ENCODE measurements at regions not wholly inside any gene's neighbourhood (a gene's known extent, or its start where the extent isn't known, plus 50 kb on each side); places are given as distances from the start of the nearest gene placed in this dataset.

DNA sequence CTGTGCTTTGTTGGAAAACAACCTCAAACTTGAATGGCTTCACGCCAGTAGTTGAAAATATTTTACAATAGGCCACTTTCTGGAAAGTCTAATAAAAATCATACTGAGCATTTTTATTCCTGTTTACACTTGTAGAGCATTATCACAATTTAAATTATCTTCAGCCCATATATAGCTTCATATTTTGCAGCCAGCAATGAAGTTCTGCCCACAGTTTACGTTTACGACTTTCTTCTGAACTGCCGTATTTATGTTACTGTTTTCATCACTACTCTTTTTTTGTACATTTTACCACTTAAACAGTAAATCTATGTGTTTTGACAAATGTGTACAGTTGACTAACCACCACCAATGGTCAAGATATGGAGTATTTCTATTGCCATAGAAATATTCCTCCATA lies 86.2 kb downstream of the COPS8 start:
- TF ChIP-seq, protein P1, sequence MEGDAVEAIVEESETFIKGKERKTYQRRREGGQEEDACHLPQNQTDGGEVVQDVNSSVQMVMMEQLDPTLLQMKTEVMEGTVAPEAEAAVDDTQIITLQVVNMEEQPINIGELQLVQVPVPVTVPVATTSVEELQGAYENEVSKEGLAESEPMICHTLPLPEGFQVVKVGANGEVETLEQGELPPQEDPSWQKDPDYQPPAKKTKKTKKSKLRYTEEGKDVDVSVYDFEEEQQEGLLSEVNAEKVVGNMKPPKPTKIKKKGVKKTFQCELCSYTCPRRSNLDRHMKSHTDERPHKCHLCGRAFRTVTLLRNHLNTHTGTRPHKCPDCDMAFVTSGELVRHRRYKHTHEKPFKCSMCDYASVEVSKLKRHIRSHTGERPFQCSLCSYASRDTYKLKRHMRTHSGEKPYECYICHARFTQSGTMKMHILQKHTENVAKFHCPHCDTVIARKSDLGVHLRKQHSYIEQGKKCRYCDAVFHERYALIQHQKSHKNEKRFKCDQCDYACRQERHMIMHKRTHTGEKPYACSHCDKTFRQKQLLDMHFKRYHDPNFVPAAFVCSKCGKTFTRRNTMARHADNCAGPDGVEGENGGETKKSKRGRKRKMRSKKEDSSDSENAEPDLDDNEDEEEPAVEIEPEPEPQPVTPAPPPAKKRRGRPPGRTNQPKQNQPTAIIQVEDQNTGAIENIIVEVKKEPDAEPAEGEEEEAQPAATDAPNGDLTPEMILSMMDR (IDR thresholded peaks at IDR 0.05) = no peak
- no peak for TF ChIP-seq POLR2A (IDR thresholded peaks at IDR 0.05)

Data from esophagus squamous epithelium (tissue), 4 donors.